DMS 273 treated with DMSO at 0.1 percent for 48 hours (cell line): ENCODE measurements at regions not wholly inside any gene's neighbourhood (a gene's known extent, or its start where the extent isn't known, plus 50 kb on each side); places are given as distances from the start of the nearest gene placed in this dataset.
"Not testable (repeated sequence)": the region's sequence is repeated elsewhere in the genome, so short reads cannot be mapped to it uniquely, and the experiment has no call there.

Experiments
- DNase-seq: peaks from one replicate; lab custom pipeline; 2025; lab: John Stamatoyannopoulos, UW

GRCh38 chr18:78790960-78791359, 188.7 kb upstream of the SALL3 start:
- no peak for DNase-seq

GRCh38 chr18:78792094-78792493, 187.5 kb upstream of the SALL3 start:
- DNase-seq: no peak

- DNase-seq: no peak
Observed at GRCh38 chr18:78792736-78793135, 186.9 kb upstream of the SALL3 start.

- no peak for DNase-seq
Observed at GRCh38 chr18:78793313-78794070, 186.1 kb upstream of the SALL3 start.

- no peak for DNase-seq
Observed at GRCh38 chr18:78794071-78794430, 185.6 kb upstream of the SALL3 start.

- DNase-seq: no peak
Observed at GRCh38 chr18:78796693-78797455, 182.7 kb upstream of the SALL3 start.

GRCh38 chr18:78797499-78797898, 182.1 kb upstream of the SALL3 start:
- no peak for DNase-seq

GRCh38 chr18:78798402-78799175, 181.0 kb upstream of the SALL3 start:
- DNase-seq: no peak

- no peak for DNase-seq
Observed at GRCh38 chr18:78799382-78800089, 180.1 kb upstream of the SALL3 start.

- DNase-seq: not testable (repeated sequence)
Observed at GRCh38 chr18:78800102-78800851, 179.3 kb upstream of the SALL3 start.

GRCh38 chr18:78801011-78801410, 178.6 kb upstream of the SALL3 start:
- DNase-seq: no peak

GRCh38 chr18:78803104-78803503, 176.5 kb upstream of the SALL3 start:
- DNase-seq: no peak

- no peak for DNase-seq
Observed at GRCh38 chr18:78804206-78805030, 175.2 kb upstream of the SALL3 start.

GRCh38 chr18:78805840-78806239, 173.8 kb upstream of the SALL3 start:
- no peak for DNase-seq

- DNase-seq: no peak
Observed at GRCh38 chr18:78807668-78808067, 171.9 kb upstream of the SALL3 start.

- no peak for DNase-seq
Observed at GRCh38 chr18:78809845-78810244, 169.8 kb upstream of the SALL3 start.

- no peak for DNase-seq
Observed at GRCh38 chr18:78810706-78811105, 168.9 kb upstream of the SALL3 start.

GRCh38 chr18:78812067-78812466, 167.6 kb upstream of the SALL3 start:
- no peak for DNase-seq

GRCh38 chr18:78813156-78813555, 166.5 kb upstream of the SALL3 start:
- DNase-seq: no peak

GRCh38 chr18:78813936-78814710, 165.5 kb upstream of the SALL3 start:
- DNase-seq: no peak
